GM18951 (cell line): ENCODE measurements at regions not wholly inside any gene's neighbourhood (a gene's known extent, or its start where the extent isn't known, plus 50 kb on each side); places are given as distances from the start of the nearest gene placed in this dataset.

ENCODE experiments used
- POLR2A ChIP-seq: IDR thresholded peaks from 4 replicates; pipeline ENCODE4 v1.6.1; 2011; ENCODE audit warnings: mild to moderate bottlenecking; ENCODE audit not compliant: insufficient read length, insufficient read depth; ENCODE audit errors: extremely low read depth
- in situ Hi-C: fragments of 300-500 bp; cut with MboI; formaldehyde crosslinking; loops from one replicate; pipeline ENCODE4 v1.12.0; 2022; ENCODE audit warnings: low sequenced_read_pairs, mixed read lengths, inconsistent platforms; ENCODE audit not compliant: unreplicated experiment

DNA sequence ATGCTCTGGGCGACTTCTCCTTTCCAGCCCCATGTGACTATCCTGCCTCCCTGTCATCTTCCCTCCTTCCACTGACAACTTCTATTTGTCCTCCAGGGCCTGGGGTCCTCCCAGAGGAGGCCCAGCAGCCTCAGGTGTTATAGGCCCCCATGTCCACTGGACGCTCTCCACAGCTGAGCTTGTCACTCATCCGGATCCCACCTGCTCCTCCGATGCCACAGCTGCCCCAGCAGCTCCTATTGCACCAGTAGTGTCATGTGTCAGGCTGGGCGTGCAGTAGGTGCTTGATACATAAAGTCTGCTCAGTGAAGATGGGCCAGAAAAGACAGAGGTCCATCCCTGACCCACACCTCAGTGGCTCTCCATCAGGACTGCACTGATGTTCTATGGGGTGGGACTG is 305.7 kb upstream of the MYT1L start:
- no peak for TF ChIP-seq POLR2A
- in situ Hi-C loops = no loop called here

DNA sequence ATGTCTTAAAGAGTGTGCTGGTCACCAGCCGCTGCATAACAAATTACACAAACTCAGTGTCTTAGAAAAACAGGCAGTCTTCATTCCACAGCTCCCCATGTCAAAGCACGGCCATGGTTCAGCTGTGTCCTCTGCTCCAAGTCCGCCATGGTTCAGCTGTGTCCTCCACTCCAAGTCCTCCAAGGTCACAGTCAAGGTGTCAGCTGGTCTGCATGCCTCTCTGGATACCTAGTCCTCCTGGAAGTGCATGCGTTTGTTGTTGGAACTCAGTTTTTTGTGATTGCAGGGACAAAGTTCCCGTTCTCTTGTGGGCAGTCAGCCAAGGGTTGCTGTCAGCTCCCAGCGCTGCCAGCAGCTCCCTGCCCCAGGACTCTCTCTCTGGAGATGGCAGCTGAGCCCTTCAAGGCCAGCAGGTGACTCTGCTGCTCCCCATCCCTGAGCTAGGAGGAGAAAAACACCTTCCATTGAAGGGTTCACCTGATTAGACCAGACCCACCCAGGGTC is 304.0 kb upstream of the MYT1L start:
- in situ Hi-C loops = no loop called here
- no peak for TF ChIP-seq POLR2A

DNA sequence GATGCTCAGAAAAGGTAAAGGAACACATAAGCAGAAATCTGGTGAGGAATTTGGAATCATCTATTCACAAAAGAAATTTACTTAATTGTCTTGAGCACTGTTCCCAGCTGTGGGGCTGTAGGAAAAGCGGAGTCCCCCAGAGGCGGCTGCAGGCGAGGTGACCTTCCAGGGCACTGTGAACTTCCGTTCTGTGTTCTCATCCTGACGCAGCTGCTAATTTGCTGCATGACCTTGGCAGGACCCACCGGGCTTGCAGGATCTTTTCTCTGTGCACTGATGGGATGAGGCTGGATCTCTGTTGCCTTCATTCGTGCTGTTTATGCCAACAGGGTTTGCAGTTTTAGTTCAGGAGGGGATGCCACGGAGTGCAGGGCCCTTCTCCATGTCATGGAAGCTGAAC is 301.9 kb upstream of the MYT1L start:
- in situ Hi-C loops = no loop called here
- TF ChIP-seq POLR2A = no peak

DNA sequence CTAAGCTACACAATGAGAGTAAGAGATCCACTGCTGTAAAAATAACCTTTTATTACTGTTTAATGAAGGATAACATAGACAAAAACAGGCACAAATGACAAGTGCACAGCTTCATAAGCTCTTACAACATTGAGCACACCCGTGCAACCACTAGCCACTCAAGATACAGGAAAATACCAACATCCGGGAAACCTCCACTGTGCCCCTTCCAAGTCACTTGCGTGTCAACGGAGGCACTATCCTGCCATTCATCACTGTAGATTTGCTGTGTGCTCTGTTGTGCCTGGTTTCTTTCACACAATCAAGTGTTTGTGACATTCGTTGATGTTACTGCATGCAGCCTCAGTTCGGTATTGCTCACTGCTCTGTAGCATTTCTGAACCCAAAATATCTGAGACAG is 292.9 kb upstream of the MYT1L start:
- TF ChIP-seq POLR2A = no peak
- in situ Hi-C loops = no loop called here

DNA sequence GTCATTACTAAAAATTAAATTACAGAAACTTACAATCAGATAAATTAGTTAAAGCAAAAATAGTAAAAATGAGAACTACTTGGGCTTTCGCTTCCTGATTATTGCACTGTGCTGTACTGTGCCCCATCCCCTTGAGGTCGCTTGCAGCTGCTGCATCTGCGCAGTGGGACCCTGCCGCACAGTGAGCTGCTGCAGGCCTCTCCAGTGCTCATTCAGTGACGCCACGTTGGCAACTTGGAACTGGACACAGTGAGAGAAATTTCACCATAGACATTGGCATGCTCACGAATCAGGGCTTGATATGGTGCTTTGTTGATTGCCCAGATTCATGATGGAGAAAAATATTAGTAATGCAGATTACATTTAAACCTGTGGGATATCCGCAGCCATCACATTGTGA is 290.8 kb upstream of the MYT1L start:
- in situ Hi-C loops = no loop called here
- TF ChIP-seq POLR2A = no peak

DNA sequence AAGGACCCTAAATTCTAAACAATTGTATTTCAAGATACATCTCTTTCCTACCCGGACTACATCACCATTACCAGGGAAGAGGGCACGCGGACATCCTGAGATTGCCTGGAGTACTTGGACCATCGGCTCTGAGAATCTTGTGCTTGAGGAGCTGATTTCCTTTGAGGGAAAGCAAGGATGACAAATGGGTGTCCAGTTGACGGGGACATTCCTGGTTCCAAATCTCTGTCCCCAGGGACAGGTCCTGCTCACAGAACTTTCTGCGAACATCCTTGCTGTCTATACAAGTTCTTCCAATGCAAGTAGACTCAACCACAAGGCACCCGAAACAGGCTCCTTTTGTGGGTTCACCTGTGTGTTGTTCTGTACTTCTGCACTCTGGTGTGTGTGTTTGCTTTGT is 289.5 kb upstream of the MYT1L start:
- in situ Hi-C loops = no loop called here
- no peak for TF ChIP-seq POLR2A

DNA sequence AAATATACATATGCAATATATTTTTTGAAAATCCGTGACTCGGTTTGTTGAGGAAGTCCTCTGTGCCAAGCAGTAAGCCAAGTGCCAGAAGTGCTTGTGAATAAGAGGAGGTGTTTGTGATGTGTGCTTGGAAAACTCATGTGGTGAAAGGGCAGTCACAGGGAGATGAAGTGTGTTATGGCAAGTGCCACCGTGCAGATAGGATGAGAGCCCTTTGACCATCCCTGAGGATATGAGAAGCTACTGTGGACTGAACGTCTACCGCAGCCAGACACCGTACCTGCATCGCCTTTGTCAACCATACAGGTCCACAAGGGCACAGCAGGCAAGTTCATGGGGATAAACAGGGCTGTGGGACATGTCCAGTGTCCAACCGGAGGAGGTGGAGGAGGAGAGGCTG is 288.9 kb upstream of the MYT1L start:
- no peak for TF ChIP-seq POLR2A
- in situ Hi-C loops = no loop called here

DNA sequence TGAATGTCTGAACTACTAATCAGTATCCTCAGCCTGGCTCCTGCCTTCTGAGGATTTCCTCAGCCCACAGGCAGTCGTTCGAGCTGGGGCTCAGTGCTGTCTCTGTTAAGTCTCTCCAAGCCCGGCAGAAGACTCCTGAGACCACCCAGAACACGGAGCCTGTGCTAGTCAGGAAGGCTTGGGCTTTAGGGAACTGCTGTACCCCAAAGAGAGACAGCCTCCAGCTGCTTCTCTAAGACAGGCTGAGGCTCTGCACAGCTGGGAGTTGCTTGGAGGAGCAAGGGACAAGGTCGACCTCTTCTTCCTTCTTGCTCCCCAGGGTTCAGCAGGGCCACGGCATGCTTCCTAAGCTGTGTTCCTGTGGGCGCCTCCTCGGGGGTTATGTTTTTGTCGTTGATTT is 283.4 kb upstream of the MYT1L start:
- in situ Hi-C loops = no loop called here

DNA sequence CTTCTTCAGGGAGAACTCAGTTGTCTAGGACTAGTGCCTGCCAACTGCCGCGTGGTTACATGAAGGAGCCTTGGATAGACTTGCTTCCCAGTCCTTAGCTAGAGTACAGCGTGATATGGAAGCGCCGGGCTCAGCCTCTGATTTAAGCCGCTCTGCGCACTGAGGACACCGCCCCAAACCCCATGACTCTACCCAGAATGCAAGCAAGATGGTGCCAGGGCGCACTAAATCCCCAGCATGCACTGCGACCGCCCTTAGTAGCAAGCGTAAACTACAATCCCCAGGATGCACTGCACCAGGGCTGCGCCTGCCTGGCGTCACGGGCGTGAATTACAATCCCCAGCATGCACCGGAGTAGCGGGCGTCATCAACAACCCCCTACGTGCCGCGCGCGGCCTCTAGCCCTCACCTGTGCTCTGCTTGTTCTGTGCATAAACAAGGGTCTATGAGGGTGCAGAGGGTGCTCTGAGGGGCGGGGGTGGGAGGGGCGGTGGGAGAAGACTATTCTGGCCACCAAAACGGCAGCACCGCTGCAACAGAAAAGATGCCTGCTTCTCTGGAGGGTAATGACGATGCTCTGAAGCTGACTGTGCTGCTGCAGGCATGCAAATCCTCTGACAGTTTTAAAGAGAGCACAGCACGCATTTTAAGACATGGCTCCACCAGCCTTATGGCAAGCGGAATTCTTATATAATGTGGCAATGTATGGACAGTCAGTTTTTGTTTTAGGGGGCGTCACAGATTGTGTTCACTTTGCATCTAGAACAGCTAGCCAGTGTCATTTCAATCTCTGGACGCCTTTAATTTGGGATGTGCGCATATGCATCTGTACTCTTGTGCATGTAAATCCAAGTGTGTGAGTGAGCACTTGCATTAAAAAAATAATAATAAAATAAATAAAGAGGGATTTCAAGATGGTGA is 282.5 kb upstream of the MYT1L start:
- peak; percentile 37 for TF ChIP-seq POLR2A
- in situ Hi-C loops = no loop called here

More for the DNA sequence above, 283.4 kb upstream of the MYT1L start:
- TF ChIP-seq POLR2A = no peak

DNA sequence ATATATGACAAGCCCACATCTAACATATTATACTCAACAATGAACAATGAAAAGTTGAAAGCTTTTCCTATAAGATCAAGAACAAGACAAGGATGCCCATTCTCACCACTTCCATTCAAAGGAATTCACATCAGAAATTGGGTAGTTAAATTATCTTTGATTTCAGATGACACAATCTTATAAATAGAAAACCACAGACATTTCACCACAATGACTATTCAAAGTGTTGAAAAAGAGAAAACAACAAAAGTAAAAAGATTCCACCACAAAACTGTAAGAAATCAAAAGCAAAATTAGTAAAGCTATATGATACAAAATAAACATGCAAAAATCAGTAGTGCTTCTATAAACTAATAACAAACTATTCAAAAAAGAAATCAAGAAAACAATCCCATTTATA is 279.7 kb upstream of the MYT1L start:
- in situ Hi-C loops = no loop called here
- TF ChIP-seq POLR2A = no peak

DNA sequence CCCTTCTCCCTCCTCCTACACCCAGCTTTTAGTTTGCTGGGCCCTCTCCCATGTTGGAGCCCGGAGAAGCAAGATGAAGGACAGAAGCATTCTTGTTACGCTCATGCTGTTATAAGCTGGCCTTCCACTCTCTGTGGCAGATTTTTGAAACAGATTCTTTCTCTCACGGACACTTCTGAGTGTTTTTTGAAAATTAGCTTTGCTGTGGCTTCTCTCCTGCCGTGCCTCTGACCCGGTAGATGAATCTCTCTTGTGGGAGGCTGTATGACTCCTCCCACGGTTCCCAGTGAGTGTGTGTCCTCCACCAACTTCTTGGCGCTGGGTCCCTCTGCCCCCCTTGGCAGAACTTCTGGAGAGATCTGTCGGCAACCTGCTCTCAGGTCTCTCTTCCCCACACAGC is 269.3 kb upstream of the MYT1L start:
- TF ChIP-seq POLR2A = no peak

DNA sequence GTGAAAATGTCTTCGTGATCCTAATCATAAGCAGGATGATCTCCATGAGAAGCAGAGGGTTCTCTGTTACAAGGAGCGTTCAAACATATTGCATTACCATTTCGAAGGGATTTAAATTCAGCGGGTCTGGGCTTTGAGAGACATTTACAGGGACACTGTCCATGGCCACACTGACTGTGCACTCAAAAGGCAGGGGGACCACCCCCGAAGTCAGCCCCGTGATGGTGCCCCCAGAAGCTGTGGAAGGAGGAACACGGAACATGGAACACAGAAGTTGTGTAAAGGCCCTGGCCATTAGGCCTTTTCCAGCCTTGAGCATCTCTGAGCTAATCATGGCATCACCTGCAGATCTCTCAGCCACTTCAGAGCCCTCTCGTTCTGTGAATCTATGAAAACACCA is 268.4 kb upstream of the MYT1L start:
- in situ Hi-C loops = no loop called here
- no peak for TF ChIP-seq POLR2A

More for the DNA sequence above, 269.3 kb upstream of the MYT1L start:
- in situ Hi-C loops = no loop called here

DNA sequence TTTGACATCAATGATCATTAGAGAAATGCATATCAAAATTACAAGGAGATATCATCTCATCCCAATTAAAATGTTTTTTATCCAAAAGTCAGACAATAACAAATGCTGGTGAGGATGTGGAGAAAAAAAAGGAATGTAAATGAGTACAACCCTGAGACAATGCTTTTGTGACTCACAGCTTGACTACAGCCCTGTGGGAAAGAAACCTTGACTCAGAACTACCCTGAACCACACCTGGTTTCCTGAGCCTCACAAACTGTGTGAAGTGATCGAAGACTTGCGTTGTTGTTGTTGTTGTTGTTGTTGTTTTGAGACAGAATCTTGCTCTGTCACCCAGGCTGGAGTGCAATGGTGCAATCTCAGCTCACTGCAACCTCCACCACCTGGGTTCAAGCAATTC is 266.6 kb upstream of the MYT1L start:
- in situ Hi-C loops = no loop called here
- no peak for TF ChIP-seq POLR2A

DNA sequence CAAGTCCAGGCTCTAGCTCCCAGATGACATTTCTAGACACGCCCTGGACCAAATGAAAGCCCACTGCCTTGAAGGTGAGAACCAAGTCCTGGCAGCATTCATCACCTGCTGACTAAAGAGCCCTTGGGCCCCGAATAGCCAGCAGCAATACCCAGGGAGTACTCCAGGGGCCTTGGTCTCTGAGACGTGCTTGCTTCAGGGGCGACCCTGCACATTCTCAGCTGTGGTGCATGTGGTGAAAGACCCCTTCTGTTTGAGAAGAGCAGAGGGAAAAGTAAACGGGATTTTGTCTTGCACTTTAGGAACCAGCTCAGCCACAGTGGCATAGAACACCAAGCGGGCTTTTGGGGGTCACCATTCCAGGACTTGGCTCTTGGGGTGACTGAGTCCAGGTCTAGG is 260.5 kb upstream of the MYT1L start:
- in situ Hi-C loops = no loop called here
- no peak for TF ChIP-seq POLR2A
